ENCODE measurements at regions not wholly inside any gene's neighbourhood (a gene's known extent, or its start where the extent isn't known, plus 50 kb on each side); places are given as distances from the start of the nearest gene placed in this dataset.

- no peak overlapping the region for H3K27ac ChIP-seq
- no peak for DNase-seq
- H3K27me3 ChIP-seq (ENCODE audit: low read depth), result no peaks in the 10 kb centered on the region
- TF ChIP-seq, protein P1, sequence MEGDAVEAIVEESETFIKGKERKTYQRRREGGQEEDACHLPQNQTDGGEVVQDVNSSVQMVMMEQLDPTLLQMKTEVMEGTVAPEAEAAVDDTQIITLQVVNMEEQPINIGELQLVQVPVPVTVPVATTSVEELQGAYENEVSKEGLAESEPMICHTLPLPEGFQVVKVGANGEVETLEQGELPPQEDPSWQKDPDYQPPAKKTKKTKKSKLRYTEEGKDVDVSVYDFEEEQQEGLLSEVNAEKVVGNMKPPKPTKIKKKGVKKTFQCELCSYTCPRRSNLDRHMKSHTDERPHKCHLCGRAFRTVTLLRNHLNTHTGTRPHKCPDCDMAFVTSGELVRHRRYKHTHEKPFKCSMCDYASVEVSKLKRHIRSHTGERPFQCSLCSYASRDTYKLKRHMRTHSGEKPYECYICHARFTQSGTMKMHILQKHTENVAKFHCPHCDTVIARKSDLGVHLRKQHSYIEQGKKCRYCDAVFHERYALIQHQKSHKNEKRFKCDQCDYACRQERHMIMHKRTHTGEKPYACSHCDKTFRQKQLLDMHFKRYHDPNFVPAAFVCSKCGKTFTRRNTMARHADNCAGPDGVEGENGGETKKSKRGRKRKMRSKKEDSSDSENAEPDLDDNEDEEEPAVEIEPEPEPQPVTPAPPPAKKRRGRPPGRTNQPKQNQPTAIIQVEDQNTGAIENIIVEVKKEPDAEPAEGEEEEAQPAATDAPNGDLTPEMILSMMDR (IDR thresholded peaks at IDR 0.05), result no peak
- intact Hi-C loops (cut with DNase I), result no loop called here
- no peaks in the 10 kb centered on the region for H3K4me1 ChIP-seq
- H3K9me3 ChIP-seq, result no peaks in the 10 kb centered on the region
- H3K36me3 ChIP-seq, result no peaks in the 10 kb centered on the region
- no peak for ATAC-seq
- no peak overlapping the region for H3K4me3 ChIP-seq
These were observed 2494.2 kb upstream of the PCDH20 start for GRCh38 chr13:63909726-63910375.

GRCh38 chr13:63902141-63902540 lies 2486.5 kb upstream of the PCDH20 start:
- H3K4me3 ChIP-seq, result no peak overlapping the region
- no peaks in the 10 kb centered on the region for H3K36me3 ChIP-seq
- intact Hi-C loops (cut with DNase I), result no loop called here
- no peak overlapping the region for H3K27ac ChIP-seq
- no peaks in the 10 kb centered on the region for H3K9me3 ChIP-seq
- TF ChIP-seq, protein P1 (IDR thresholded peaks at IDR 0.05), result no peak
- no peaks in the 10 kb centered on the region for H3K4me1 ChIP-seq
- DNase-seq, result no peak
- H3K27me3 ChIP-seq (ENCODE audit: low read depth), result no peaks in the 10 kb centered on the region
- ATAC-seq, result no peak

DNA sequence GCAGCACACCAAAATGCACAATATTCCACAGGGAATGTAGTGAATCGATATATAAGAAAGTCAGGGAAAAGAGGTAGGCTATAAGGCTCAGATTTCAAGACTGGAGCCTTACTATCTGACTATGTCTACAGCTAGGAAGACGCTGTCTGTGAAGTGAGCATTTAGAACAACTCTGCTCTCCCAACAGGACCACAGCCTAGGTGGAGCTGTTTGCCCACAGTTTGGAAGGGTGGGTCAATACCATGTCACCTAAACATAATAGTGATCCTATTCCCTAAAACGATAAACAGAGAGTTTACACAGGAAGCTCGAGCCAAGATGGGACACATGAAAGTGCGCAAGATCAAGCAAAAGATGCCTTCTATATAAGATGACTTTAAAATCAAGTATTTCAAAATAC lies 2486.0 kb upstream of the PCDH20 start:
- intact Hi-C loops (cut with DNase I), result no loop called here
- TF ChIP-seq, protein P1 (IDR thresholded peaks at IDR 0.05), result no peak

DNA sequence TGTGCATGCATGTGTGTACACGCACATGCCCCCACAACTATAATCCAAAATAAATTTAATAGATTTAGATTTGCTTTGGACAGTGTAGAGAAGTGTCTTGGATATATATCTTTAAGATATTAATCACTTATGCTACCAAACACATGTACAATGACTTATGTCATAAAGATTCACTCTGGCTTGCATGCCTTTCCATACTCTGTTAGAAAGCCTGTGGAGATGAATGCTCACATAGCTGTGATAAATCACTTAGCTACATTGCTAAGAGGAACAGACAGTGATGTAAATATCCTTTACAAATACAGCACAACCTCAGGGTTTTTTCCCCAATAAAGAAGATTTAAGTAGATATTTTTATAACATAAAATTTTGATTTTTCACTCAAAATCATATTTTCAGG lies 2484.8 kb upstream of the PCDH20 start:
- intact Hi-C loops (cut with DNase I), result no loop called here
- DNase-seq (no peak), ATAC-seq (no peak)
- no peaks in the 10 kb centered on the region for H3K9me3 ChIP-seq
- no peaks in the 10 kb centered on the region for H3K4me1 ChIP-seq
- no peaks in the 10 kb centered on the region for H3K27me3 ChIP-seq (ENCODE audit: low read depth)
- no peak overlapping the region for H3K4me3 ChIP-seq
- no peak overlapping the region for H3K27ac ChIP-seq
- TF ChIP-seq, protein P1 (IDR thresholded peaks at IDR 0.05), result no peak
- no peaks in the 10 kb centered on the region for H3K36me3 ChIP-seq

More for the DNA sequence above, 2486.0 kb upstream of the PCDH20 start:
- Histone ChIP-seq H3K4me1 (no peaks in the 10 kb centered on the region), H3K36me3 (no peaks in the 10 kb centered on the region), H3K9me3 (no peaks in the 10 kb centered on the region), H3K27ac (no peak overlapping the region), H3K27me3 (ENCODE audit: low read depth) (no peaks in the 10 kb centered on the region), H3K4me3 (no peak overlapping the region)
- ATAC-seq, result no peak
- DNase-seq, result no peak

GRCh38 chr13:63896321-63896720 lies 2480.7 kb upstream of the PCDH20 start:
- TF ChIP-seq, protein P1 (IDR thresholded peaks at IDR 0.05), result no peak
- Histone ChIP-seq H3K4me3 (no peak overlapping the region), H3K27me3 (ENCODE audit: low read depth) (no peaks in the 10 kb centered on the region), H3K9me3 (no peaks in the 10 kb centered on the region), H3K36me3 (no peaks in the 10 kb centered on the region), H3K27ac (no peak overlapping the region), H3K4me1 (no peaks in the 10 kb centered on the region)
- intact Hi-C loops (cut with DNase I), result no loop called here
- no peak for ATAC-seq
- no peak for DNase-seq

Measured in lower lobe of right lung (tissue), 2 donors.